ENCODE measurements at regions not wholly inside any gene's neighbourhood (a gene's known extent, or its start where the extent isn't known, plus 50 kb on each side); places are given as distances from the start of the nearest gene placed in this dataset.
"Not testable (repeated sequence)": the region's sequence is repeated elsewhere in the genome, so short reads cannot be mapped to it uniquely, and the experiment has no call there.

DNA sequence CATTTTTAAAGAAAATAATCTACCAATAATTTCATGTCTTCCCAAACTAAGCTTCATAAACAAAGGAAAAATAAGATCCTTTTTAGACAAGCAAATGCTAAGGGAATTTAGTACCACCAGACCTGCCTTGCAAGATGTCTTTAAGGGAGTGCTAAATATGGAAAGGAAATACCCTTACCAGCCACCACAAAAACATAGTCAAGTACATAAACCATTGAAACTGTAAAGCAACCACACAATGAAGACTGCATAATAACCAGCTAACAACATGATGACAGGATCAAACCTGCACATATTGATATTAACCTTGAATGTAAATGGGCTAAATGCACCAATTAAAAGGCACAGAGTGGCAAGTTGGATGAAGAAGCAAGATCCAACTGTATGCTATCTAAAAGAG lies 586.5 kb upstream of the NRG3 start:
- no peak for DNase-seq

DNA sequence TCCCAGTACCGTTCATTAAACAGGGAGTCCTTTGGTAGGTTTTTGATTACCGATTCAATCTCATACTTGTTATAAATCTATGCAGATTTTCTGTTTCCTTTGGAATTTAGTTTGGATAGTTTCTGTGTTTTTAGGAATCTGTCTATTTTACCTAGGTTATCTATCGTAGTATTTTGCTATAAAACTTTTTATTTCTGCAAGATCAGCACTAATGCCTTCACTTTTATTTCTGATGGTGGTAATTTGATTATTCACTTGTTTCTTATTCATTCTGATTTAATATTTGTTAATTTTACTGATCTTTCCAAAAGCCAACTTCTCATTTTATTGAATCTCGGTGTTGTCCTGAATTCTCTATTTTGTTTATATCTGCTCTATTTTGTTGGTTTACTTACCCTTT lies 577.7 kb upstream of the NRG3 start:
- no peak for DNase-seq

DNA sequence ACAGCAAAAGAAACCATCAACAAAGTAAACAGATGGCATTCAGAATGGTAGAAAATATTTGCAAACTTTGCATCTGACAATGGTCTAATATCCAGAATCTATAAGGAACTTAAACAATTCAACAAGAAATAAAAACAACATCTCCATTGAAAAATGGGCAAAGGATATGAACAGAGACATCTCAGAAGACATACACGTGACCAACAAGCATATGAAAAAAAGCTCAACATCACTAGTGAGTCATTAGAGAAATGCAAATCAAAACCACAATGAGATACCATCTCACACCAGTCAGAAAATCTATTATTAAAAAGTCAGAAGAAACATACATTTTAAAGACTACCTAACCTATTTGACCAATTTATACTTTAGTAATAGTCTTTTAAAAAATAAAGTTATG lies 571.3 kb upstream of the NRG3 start:
- DNase-seq = no peak

DNA sequence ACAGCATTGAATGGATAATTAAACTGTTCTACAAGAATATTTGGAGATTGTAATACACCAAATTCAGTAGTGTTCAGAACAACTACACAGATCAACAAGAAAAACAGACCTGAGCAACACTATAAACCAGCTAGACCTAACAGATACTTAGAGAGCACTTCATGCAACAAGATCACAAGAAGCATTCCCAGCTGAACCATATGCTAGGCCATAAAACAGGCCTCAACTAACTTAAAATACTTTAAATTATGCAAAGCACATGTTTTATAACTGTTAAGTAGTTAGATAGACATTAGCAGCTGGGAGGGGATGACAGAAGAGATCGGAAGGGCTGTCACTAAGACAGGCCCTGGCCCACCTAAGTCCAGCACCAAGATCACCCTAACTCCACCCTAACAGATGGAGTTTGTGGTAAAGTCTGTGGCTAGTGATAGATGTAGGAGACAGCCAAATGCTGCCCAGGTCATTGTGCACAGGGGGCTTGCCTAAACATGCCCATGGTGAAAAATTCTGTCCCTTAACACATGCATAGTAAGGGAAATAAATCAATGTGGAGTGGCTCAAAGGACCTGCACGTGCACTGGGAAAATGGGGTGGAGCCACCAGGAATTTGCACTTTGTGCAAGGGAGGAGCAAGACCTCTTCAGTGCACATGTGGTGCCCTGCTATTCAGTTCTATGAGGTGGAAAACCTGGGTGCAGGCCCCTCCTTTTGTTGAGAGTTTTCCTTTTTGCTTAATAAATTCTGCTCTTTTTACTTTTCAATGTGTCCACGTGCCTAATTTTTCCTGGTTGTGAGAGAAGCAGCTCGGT lies 567.8 kb upstream of the NRG3 start:
- no peak for DNase-seq

DNA sequence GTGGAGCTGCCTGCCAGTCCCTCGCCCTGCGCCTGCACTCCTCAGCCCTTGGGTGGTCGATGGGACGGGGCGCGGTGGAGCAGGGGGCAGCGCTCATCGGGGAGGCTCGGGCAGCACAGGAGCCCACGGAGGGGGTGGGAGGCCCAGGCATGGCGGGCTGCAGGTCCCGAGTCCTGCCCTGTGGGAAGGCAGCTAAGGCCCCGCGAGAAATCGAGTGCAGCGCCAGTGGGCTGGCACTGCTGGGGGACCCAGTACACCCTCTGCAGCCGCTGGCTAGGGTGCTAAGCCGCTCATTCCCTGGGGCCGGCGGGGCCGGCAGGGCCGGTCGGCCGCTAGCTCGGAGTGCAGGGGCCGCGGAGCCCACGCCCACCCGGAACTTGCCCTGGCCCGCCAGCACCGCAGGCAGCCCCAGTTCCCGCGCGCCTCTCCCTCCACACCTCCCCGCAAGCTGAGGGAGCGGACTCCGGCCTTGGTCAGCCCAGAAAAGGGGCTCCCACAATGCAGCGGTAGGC lies 565.9 kb upstream of the NRG3 start:
- no peak for DNase-seq

DNA sequence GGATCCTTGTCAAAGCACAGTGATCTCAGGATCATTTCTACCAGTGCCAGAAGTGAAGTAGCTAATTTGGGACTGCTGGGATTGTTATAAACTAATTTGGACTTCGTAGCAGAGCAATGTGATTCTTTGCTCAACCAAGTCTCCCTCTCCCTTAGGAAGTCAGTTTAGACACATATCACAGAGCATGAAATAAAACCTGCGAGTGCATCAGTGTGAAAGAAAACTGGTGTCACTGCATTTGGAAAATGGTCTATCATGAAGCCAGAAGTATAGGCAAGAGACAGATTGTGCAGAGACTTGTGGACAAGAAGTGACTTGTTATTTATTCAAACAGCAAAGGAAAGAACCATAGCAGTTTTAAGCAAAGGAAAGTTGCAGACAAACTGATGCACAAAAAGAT lies 560.5 kb upstream of the NRG3 start:
- DNase-seq = no peak

DNA sequence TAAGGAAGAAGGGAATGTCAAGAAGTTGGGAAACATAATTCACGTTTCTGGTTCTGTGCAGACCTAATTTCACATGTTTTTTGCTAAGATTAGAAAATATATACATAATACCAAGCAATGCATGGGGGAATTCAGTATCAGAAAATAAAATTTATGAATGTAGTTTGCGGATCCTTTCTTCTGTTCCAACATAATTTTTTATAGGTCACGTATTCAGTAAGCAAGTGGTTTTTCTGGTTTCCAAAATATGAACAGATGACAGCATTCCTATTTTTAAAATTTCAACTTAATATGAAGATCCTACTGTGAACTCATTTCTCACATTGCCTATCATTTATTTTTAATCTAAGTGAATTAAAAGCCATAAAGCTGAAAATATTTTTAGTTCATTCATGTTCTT lies 560.0 kb upstream of the NRG3 start:
- DNase-seq = no peak

DNA sequence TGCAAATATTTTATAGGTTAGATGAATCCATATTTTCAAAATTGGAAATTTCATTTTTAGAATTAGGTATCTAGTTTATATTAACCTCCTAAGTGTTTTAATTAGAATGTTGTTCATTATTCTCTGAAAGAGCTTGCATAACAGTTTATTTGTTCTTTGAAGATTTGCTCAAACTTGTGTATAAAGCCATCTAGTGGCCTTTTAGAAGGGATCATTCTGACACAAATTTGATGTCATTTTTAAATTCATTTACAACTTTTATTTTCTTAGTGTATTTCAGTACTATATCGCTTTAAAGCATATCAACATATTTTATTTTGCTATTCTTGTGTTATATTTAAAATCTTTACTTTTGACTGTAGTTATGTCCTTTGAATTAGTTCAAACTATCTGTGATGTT lies 527.0 kb upstream of the NRG3 start:
- no peak for DNase-seq

DNA sequence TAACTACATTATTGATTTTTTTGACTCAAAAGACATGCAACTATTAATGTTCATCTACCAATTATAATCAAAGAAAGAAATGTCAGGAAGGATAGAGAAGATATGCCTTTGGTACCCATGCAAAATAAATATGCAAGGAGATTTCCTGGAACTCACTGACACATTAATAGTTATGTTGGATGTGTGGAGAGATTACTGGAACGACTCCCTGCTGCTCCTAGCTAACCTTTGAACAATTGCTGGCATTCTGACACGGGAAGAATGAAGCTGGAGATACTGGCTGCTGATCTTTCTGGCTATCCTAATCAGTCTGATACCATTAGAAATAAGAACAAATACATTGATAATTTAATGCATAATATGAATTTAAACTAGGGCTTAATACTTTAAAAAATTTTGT lies 507.9 kb upstream of the NRG3 start:
- DNase-seq = no peak

DNA sequence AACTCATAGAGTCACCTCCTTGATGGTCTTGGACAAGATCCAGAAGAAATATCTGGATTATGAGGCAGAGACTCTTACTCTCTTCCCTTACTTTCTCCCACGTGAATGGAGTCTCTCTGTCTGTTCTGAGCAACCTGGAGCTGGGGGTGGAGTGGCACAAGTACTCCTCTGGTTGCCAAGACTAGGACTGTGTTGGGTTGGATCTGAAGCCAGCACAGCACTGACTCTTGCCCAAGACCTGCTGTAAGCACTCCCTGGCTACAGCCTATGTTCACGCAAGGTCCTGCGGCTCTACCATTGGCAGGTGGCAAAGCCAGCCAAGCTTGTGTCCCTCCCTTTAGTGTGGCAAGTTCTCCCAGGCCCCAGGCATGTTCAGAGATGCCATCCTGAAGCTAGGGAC lies 488.2 kb upstream of the NRG3 start:
- no peak for DNase-seq

DNA sequence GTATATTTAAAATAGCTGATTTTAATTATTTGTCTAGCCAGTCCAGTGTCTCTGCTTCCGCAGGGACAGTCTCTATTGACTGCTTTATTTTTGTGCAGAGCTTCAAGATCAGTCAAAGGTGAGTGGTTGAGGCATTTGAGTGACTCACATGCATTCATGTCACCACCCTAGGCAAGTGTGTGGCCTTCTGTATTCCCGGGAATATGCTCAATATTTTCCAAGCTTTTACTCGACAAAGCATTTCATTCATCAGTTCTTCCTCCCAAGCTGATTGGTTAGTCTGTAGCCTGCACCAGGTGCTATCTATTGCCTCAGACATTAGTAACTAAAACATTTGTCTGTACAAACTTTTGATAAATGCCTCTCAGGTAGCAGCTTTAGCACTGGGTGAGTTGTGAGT lies 471.5 kb upstream of the NRG3 start:
- DNase-seq = no peak

DNA sequence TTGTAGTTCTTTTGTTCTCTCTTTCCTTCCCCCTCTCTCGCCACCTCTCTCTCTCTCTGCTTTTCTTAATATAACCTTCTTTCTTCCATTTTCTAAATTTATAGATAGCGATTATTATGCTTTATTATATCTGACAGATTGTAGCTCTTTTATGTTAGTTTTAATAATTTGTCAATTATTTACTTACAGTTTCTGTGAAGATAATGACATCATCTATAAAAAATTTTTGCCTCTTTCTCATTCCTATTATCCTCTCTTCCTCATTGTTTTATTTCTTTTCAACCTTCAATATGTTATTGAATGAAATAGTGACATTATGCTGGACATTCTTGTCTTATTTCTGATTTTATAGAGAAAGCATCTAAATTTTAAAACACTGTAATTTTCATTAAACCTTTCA lies 469.6 kb upstream of the NRG3 start:
- DNase-seq = no peak

DNA sequence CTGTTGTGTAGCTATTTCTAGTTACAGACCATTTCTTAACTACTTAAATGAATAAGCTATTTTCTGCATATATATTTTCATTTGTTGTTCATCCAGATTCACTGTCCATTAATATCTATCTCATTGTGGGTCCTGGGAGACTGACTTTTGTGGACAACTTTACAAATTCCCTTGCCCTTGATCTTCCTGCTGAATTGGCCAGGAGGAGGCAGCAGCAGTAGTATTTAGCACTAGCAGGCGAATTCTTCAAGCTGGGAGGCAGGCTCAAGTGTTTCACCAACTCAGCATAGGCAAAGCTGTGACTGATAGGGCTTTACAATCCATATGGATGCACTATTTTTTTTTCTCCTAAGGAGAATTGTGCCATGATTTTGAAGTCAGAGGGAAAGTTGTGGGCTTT lies 461.0 kb upstream of the NRG3 start:
- DNase-seq = no peak

DNA sequence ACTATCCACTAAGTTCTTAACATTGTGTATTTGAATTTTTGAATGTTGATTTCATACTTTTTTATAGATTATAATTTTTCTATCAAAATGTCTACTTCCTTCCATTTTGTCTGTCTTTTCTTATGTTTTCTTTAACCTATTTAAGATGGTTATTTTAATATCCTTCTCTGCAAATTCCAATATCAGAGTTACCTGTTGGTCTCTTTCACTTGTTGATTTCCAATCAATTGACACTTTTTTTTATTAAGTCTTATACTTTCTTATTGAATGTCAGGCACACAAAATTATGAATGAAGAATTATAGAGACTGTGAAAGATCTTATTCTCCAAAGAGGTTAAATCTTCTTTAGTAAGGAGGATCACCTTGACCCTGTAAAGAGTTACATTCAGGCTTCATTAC lies 448.3 kb upstream of the NRG3 start:
- no peak for DNase-seq

DNA sequence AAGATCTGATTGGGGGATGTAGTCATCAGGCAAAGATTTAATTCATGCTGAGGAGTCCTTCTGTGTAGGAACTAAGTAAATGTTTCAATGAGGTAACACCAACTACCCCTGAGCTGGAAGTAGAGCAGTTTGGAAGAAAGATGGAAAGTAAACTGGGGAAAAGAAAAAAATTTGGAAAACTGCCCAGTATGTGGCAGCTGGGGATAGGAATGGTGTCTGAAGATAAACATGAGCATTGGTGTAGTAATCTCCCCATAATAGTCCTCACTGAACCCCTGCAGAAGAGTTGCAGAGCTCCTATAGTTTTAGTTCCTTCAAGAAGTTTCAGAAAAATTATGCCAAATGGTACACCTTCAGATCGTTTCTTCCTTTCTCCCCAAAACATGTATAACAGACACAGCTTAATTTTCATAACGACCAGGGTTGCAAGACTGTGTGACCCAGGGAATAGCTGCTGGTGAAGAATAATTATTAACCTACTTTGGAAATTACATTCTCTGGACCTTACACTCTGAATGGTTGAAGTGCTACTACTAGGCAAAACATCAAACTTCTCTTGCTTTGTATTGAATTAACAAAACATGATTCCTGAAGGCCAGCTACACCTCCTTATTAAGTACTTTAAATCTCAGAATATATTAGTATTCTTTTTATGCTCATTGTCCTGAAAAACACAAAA lies 446.4 kb upstream of the NRG3 start:
- no peak for DNase-seq

DNA sequence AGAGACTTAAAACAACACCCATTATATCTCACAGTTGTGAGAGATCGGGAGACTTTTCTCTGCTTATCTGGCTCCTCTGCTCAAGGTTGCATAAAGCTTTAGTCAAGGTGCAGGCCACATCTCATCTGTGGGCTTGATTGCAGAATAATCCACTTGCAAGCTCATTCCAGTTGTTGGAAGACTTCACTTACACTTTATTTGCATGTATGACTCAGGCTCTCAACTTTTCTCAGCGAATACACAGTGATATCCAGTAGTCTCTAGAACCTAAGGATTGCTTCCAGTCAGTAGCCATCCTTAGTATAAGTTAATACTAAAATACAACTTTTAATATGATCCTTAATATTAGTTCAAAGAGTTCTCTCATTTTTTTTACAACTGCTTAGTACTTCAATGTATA lies 435.5 kb upstream of the NRG3 start:
- DNase-seq = no peak

DNA sequence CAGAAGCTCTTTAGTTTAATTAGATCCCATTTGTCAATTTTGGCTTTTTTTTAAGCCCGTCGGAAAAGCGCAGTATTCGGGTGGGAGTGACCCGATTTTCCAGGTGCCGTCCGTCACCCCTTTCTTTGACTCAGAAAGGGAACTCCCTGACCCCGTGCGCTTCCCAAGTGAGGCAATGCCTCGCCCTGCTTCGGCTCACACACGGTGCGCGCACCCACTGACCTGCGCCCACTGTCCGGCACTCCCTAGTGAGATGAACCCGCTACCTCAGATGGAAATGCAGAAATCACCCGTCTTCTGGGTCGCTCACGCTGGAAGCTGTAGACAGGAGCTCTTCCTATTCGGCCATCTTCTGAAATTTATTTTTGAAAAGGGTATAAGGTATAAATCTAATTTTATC lies 433.4 kb upstream of the NRG3 start:
- DNase-seq = not testable (repeated sequence)

DNA sequence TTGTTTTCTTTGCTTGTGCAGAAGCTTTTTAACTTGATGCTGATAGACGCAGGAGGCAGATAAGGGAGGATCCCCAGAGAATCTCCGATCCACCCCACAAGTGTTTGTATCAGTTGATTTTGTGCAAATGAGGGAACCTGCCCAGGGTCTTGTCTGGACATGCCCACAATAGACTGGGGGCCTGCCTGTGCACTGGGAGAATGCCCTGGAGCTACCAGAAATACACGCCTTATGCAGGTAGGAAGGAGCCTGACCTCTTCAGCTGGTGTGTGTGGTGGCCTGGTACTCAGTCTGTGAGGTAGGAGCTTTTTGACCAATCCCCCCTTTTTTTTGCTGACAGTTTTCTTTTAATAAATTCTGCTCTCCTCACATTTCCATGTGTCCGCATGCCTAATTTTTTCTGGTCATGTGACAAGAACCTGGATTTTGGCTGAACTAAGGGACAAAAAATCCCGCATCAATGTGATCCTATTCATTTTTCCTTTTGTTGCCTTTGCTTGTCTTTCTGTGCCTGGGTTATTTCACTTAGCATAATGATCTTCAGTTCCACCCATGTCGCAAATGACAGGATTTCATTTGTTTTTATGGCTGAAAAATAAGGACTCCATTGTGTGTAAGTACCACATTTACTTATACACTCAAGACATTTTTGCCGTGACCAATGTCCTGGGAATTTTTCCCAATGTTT lies 430.6 kb upstream of the NRG3 start:
- no peak for DNase-seq

DNA sequence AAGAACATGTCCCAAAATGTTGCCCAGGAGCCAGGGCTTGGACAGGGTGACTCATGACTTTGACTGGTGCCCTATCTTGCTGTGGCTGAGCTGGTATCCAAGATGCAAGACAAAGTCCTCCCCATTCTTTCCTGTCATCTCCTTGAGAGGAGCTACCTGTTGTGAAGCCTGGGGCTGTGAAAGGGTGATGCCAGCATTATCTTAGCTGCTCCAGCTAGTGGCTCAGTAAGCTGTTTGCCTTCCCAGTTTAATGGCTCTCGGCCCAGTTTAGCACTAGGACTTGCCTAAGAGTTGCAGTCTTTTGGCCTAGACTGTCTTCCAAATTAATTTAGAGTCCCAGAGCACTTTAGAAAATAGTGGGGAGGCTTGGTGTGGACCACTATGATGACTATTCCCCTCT lies 424.3 kb upstream of the NRG3 start:
- no peak for DNase-seq

DNA sequence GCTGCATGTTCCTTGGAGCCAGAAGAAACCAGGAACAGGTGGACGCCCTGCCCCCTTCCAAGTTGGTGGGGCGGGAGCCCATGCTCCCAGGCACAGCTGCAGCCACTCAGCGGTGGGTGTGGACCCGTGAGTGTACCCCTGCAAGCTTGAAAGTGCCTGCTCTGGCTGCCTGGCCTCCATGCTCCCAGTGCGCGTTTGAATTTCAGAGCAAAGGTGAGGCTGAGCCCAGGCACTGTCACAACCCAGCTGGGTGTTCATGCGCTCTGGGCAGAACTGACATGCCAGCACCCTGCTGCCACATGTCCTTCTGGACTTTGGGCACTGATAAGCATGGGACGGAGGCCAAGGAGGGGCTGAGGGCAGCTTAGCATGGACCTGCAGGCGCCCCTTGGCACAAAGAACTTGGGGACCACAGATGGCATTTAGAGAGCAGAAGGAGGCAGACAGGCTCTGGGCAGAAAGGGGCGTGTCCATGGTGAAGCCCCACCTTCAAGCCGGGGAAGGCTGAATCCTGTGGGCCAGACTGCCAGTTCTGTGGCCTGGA lies 402.0 kb upstream of the NRG3 start:
- no peak for DNase-seq

DNA sequence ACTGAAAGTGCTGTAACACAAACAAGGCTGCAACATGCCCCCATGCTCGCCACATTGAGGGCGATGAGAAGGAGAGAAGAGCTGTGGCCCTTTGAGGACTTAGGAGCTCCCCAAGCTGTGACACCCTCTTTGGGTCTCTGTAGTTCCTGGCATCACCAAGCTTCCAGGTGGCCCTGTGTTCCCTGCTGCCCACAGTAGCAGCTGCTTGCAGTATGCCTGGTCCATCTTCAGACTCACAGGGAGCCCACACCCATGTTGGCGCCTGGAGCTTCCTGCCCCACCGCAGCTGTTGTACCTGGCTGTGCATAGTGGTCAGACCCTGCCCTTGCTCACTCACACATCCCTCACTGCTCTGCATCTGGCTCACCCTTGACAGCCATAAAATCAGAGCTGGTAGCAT lies 401.2 kb upstream of the NRG3 start:
- no peak for DNase-seq

DNA sequence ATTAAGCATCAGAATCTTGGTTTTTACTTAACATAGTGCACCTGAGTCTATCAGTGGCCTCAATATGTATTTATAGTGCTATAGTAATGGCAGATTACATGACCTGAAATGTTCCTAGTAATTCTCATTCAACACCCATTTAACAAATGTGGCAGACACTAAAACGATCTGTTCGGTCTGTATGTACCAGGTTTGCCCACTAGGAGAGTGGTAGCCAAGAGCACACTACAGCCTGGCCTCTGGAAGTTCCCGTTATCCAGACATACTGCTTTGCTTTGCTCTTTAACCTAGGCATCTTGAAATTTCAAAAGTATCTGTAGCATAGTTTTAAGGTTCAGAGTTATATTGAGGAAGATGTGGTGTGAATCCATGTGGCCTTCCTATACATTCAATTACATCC lies 395.7 kb upstream of the NRG3 start:
- no peak for DNase-seq

DNA sequence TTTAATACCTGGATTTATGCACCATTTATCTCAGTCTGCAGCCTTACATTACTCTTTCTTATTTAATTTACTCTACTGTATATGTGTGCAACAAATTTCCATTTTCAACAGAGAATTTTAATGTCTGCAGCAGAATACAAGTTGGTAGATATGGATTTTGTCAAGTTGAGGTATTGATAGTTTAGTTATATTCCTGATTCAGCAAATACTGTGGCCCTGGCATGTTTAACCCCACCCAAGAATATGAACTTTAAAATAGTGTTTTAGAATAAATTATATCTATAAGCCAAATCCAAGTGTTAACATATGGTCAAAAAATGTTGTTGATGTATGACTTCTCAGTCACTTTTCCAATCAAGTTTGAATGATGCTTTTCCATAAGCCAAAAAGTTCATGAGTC lies 378.4 kb upstream of the NRG3 start:
- no peak for DNase-seq

DNA sequence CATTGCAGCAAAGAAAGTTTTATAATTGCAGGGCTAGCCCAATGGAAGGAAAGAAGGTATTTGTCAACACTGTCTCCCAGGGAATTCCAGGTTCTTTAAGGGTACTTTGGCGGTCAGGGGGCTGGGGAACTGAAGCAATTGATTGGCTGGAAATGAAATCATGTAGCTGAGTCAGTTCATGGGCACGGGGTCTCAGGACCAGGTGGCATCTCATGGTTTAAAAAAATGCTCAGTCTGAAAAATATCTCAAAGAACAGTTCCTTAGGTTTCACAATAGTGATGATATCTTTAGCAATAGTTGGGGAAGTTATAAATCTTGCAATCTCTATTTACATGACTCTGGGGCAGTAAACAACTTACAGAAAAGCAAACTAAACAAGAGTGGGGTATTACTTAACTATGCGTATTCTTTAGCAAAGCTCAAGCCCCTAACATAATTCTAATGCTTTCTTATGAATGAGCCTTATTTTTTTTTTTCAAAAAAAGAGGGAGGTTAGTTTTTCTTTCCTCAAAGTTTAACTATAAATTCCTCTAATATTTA lies 376.9 kb upstream of the NRG3 start:
- DNase-seq = no peak

Data from stimulated activated naive CD4-positive, alpha-beta T cell (primary cell).